GM20000 (cell line): ENCODE measurements at regions not wholly inside any gene's neighbourhood (a gene's known extent, or its start where the extent isn't known, plus 50 kb on each side); places are given as distances from the start of the nearest gene placed in this dataset.

Experiments used
- DNase-seq: peaks from one replicate; pipeline ENCODE4 v3.0.0; 2012; ENCODE audit warnings: low spot score
- CTCF ChIP-seq: IDR thresholded peaks from 2 replicates; pipeline ENCODE4 v1.5.1; 2012; ENCODE audit warnings: mild to moderate bottlenecking, control low read depth; ENCODE audit errors: extremely low read depth, missing control alignments

GRCh38 chr3:187568171-187568570 is 102.0 kb downstream of the SST start:
- TF ChIP-seq CTCF, result no peak

GRCh38 chr3:187567661-187568121 is 102.5 kb downstream of the SST start:
- no peak for DNase-seq
- TF ChIP-seq CTCF, result no peak

More at GRCh38 chr3:187568171-187568570, 102.0 kb downstream of the SST start:
- no peak for DNase-seq

GRCh38 chr3:187567021-187567420 is 103.2 kb downstream of the SST start:
- no peak for DNase-seq
- no peak for TF ChIP-seq CTCF

GRCh38 chr3:187565701-187566100 is 104.5 kb downstream of the SST start:
- TF ChIP-seq CTCF, result no peak
- DNase-seq, result no peak

GRCh38 chr3:187558990-187559389 is 111.2 kb downstream of the SST start:
- no peak for TF ChIP-seq CTCF
- no peak for DNase-seq

- no peak for TF ChIP-seq CTCF
- DNase-seq, result no peak
These were observed 118.8 kb downstream of the SST start for GRCh38 chr3:187551416-187551815.

- DNase-seq, result no peak
- TF ChIP-seq CTCF, result no peak
These were observed 119.7 kb downstream of the SST start for GRCh38 chr3:187550446-187550845.
